LNCAP (cell line): ENCODE measurements at regions not wholly inside any gene's neighbourhood (a gene's known extent, or its start where the extent isn't known, plus 50 kb on each side); places are given as distances from the start of the nearest gene placed in this dataset.

Experiments used
- CTCF ChIP-seq: fragments of 450-650 bp; IDR thresholded peaks from 2 replicates; pipeline ENCODE4 v1.5.1; 2017; ENCODE audit warnings: mild to moderate bottlenecking

DNA sequence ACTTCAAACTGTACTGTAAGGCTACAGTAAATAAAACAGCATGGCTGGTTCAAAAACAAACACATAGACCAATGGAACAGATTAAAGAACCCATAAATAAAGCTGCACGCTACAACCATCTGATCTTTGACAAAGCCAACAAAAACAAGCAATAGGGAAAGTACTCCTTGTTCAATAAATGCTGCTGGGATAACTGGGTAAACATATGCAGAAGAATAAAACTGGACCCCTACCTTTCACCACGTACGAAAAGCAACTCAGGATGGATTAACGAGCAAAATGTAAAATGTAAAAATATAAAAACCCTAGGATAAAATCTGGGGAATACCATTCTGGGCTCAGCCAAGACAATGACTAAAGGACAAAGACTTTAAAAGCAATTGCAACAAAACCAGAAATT, 201.8 kb upstream of the PGR start:
- no peak for TF ChIP-seq CTCF

DNA sequence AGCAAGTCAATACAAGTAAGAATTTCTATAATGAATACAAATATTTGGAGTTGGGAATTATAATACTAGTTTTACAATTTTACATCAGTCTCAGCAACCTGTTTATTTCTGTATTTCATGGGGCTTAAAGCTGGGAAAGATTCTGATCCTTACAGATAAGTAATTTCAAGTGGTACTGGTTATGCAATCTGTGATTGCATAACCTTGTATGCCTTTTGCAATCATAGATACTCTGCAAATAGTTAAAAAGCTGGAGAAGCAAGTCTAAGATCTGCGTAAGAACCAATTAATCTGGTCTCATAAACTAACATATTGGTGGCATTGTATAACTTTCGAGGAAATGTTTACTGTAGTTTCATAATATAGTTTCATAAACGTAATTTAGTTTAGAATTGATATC, 198.3 kb upstream of the PGR start:
- TF ChIP-seq CTCF, result no peak

- TF ChIP-seq CTCF, result no peak
Measured at GRCh38 chr11:101326141-101326540, 196.5 kb upstream of the PGR start.

- TF ChIP-seq CTCF, result peak; percentile 48; the same call in 1 of the 2 replicates
Measured at GRCh38 chr11:101323997-101324396, 194.4 kb upstream of the PGR start.

DNA sequence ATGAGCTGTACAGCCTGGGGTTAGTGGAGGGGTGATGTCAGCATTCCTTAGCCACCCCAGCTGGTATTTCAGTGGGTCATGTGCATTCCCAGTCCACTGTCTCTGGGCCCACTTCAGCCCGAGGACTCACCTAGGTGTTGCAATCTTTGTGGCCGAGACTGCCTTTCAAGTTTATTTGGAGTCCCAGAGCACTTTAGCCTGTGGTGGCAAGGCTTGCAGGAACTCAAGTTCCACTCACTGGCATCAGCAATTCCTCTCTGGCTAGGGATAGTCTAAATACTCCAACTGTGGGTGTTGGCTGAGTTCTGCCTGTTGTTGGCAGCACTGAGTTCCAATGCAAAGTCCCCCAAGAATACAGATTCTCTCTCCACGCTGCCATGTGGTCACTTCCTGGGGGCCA, 191.6 kb upstream of the PGR start:
- TF ChIP-seq CTCF, result no peak

DNA sequence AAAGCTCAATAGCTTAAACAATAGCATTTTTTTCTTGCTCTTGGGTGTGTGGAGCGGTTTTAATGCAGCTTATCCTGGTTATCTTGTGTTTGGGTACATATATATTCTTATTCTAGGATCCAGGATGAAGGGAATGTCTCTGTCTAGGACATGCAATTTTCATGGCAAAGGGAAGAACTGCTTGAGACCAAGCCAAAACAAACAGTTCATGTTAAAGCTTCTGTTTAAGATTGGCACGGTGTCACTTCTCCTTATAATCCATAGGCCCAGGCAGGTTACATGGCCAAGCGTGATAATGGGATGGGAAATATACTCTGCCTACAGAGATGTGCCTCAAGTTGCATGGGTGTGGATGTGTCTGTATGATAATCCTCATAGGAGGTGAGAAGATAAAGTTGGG, 177.1 kb upstream of the PGR start:
- no peak for TF ChIP-seq CTCF

GRCh38 chr11:101305496-101305895, 175.9 kb upstream of the PGR start:
- no peak for TF ChIP-seq CTCF

DNA sequence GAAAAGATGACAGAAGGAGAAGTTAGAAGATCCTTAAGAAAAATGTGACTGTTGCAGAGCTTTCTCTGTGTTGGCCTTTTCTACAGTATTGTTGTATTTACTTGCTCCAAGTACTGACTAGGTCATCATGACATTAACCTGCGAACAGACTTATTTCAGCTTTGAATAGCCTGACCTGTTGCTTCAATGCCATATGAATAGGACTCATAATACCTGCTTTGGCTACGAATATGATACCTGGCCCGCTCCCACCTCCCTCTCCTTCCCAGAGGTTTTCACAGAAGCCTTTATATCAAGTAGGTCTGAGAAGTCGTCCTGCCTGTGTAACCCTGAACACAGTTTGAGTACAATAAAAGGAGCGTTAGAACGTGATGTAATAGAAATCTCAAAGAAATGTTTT, 169.6 kb upstream of the PGR start:
- TF ChIP-seq CTCF, result no peak
